ENCODE measurements at regions not wholly inside any gene's neighbourhood (a gene's known extent, or its start where the extent isn't known, plus 50 kb on each side); places are given as distances from the start of the nearest gene placed in this dataset.
"Not testable (repeated sequence)": the region's sequence is repeated elsewhere in the genome, so short reads cannot be mapped to it uniquely, and the experiment has no call there.

DNA sequence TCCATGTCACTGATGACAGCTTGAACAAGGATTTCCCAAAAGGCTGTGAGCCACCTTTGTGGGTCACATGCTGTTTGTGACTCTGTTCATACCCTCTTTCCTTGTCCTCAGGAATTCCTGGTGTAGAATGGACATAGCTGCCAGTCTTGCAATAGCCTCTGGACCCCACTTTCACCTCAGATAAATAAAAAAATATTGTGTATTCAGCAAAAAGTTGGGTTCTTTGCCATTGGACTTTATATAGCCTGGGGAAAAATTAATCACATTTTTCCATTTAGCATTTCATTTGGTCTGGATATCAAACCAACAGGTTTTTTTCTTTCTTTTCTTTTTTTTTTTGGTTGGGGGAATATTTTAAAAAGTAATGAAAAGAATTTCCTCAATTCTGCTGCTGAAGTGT is 144.8 kb downstream of the PDCD6IP start:
- ATAC-seq (no peak), DNase-seq (ENCODE audit: low spot score in 2 of 2) (no peak)
- H3K4me3 Mint-ChIP-seq: no peak overlapping the region
- no peaks in the 10 kb centered on the region for H3K36me3 Mint-ChIP-seq
- H3K4me1 Mint-ChIP-seq: peaks cover 6% of the 10 kb centered on the region
- H3K9me3 Mint-ChIP-seq: no peaks in the 10 kb centered on the region
- H3K27ac Mint-ChIP-seq: no peak overlapping the region

- DNase-seq (ENCODE audit: low spot score in 2 of 2); ATAC-seq: not testable (repeated sequence)
These were observed 148.2 kb downstream of the PDCD6IP start for GRCh38 chr3:33946612-33947011.

GRCh38 chr3:33947272-33948195 is 149.1 kb downstream of the PDCD6IP start:
- Mint-ChIP-seq H3K36me3 (no peaks in the 10 kb centered on the region), H3K9me3 (no peaks in the 10 kb centered on the region), H3K4me1 (no peaks in the 10 kb centered on the region), H3K27ac (no peak overlapping the region), H3K4me3 (no peak overlapping the region)
- ATAC-seq (peak; percentile 48), DNase-seq (ENCODE audit: low spot score in 2 of 2) (no peak)

More at GRCh38 chr3:33946612-33947011, 148.2 kb downstream of the PDCD6IP start:
- H3K4me1 Mint-ChIP-seq, H3K4me3 Mint-ChIP-seq, H3K36me3 Mint-ChIP-seq, H3K27ac Mint-ChIP-seq, H3K9me3 Mint-ChIP-seq: not testable (repeated sequence)

GRCh38 chr3:33949074-33949473 is 150.6 kb downstream of the PDCD6IP start:
- Mint-ChIP-seq H3K9me3 (no peaks in the 10 kb centered on the region), H3K27ac (no peak overlapping the region), H3K36me3 (no peaks in the 10 kb centered on the region), H3K4me3 (no peak overlapping the region), H3K4me1 (no peaks in the 10 kb centered on the region)
- ATAC-seq: no peak
- no peak for DNase-seq (ENCODE audit: low spot score in 2 of 2)

GRCh38 chr3:33954956-33955355 is 156.5 kb downstream of the PDCD6IP start:
- peak; percentile 16 for ATAC-seq
- Mint-ChIP-seq H3K9me3 (no peaks in the 10 kb centered on the region), H3K4me3 (no peak overlapping the region), H3K4me1 (no peaks in the 10 kb centered on the region), H3K27ac (no peak overlapping the region), H3K36me3 (no peaks in the 10 kb centered on the region)
- no peak for DNase-seq (ENCODE audit: low spot score in 2 of 2)

GRCh38 chr3:33956206-33956605 is 157.8 kb downstream of the PDCD6IP start:
- no peak overlapping the region for H3K4me3 Mint-ChIP-seq
- H3K36me3 Mint-ChIP-seq: no peaks in the 10 kb centered on the region
- no peak for ATAC-seq
- no peak overlapping the region for H3K27ac Mint-ChIP-seq
- no peak for DNase-seq (ENCODE audit: low spot score in 2 of 2)
- H3K9me3 Mint-ChIP-seq: no peaks in the 10 kb centered on the region
- no peaks in the 10 kb centered on the region for H3K4me1 Mint-ChIP-seq

DNA sequence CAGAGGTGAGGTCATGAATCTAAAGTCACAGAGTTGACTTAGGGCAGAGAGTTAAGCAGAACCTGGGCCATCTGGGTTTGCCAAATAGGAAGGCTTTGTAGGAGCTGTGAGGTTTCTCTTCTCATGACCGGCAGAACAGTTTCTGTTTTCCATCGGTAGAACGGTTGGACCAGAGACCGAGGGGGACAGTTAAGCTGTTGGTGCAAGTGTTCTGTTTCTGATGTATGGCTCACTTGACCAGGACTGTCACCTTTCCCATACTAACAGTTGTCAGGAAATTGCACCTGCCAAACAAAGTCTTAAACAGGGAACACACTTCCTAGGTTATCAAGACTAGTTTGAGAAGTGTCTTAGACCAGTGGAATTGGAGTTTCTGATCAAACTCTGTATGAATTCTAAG is 158.3 kb downstream of the PDCD6IP start:
- no peaks in the 10 kb centered on the region for H3K9me3 Mint-ChIP-seq
- ATAC-seq (no peak), DNase-seq (ENCODE audit: low spot score in 2 of 2) (no peak)
- H3K4me3 Mint-ChIP-seq: no peak overlapping the region
- no peak overlapping the region for H3K27ac Mint-ChIP-seq
- no peaks in the 10 kb centered on the region for H3K4me1 Mint-ChIP-seq
- no peaks in the 10 kb centered on the region for H3K36me3 Mint-ChIP-seq

GRCh38 chr3:33957176-33957575 is 158.7 kb downstream of the PDCD6IP start:
- Mint-ChIP-seq H3K4me1 (no peaks in the 10 kb centered on the region), H3K27ac (no peak overlapping the region), H3K4me3 (no peak overlapping the region), H3K9me3 (no peaks in the 10 kb centered on the region), H3K36me3 (no peaks in the 10 kb centered on the region)
- DNase-seq (ENCODE audit: low spot score in 2 of 2) (no peak), ATAC-seq (no peak)

- Mint-ChIP-seq H3K36me3 (no peaks in the 10 kb centered on the region), H3K9me3 (no peaks in the 10 kb centered on the region), H3K4me3 (no peak overlapping the region), H3K27ac (no peak overlapping the region), H3K4me1 (no peaks in the 10 kb centered on the region)
- DNase-seq (ENCODE audit: low spot score in 2 of 2): no peak
- no peak for ATAC-seq
These were observed 160.2 kb downstream of the PDCD6IP start for GRCh38 chr3:33958661-33959060.

GRCh38 chr3:33962396-33962795 is 164.0 kb downstream of the PDCD6IP start:
- ATAC-seq (no peak), DNase-seq (ENCODE audit: low spot score in 2 of 2) (no peak)
- H3K4me1 Mint-ChIP-seq: no peaks in the 10 kb centered on the region
- no peak overlapping the region for H3K4me3 Mint-ChIP-seq
- H3K9me3 Mint-ChIP-seq: no peaks in the 10 kb centered on the region
- H3K36me3 Mint-ChIP-seq: no peaks in the 10 kb centered on the region
- no peak overlapping the region for H3K27ac Mint-ChIP-seq

- not testable (repeated sequence) for H3K9me3 Mint-ChIP-seq; H3K4me3 Mint-ChIP-seq; H3K36me3 Mint-ChIP-seq; H3K4me1 Mint-ChIP-seq; ATAC-seq; DNase-seq (ENCODE audit: low spot score in 2 of 2); H3K27ac Mint-ChIP-seq
These were observed 171.8 kb downstream of the PDCD6IP start for GRCh38 chr3:33970180-33970579.

- no peak for DNase-seq (ENCODE audit: low spot score in 2 of 2)
- H3K9me3 Mint-ChIP-seq: no peaks in the 10 kb centered on the region
- ATAC-seq: no peak
- H3K4me3 Mint-ChIP-seq: no peak overlapping the region
- H3K36me3 Mint-ChIP-seq: no peaks in the 10 kb centered on the region
- H3K27ac Mint-ChIP-seq: no peak overlapping the region
- no peaks in the 10 kb centered on the region for H3K4me1 Mint-ChIP-seq
These were observed 172.6 kb downstream of the PDCD6IP start for GRCh38 chr3:33971055-33971454.

DNA sequence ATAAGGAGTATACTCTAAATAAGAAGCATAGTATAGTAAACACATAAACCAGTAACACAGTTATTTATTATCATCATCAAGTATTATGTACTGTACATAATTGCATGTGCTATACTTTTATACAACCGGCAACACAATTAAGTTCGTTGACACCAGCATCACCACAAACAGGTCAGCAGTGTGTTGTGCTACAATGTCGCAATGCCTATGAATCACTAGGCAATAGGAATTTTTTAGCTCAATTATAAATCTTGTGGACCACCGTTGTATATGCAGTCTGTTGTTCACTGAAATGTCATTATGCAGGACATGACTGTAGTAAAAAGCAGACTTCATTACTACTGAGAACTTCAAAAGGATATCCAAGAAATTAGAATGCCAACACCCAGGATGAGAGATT is 177.0 kb downstream of the PDCD6IP start:
- H3K4me3 Mint-ChIP-seq: no peak overlapping the region
- H3K36me3 Mint-ChIP-seq: no peaks in the 10 kb centered on the region
- no peak overlapping the region for H3K27ac Mint-ChIP-seq
- no peaks in the 10 kb centered on the region for H3K4me1 Mint-ChIP-seq
- no peaks in the 10 kb centered on the region for H3K9me3 Mint-ChIP-seq
- DNase-seq (ENCODE audit: low spot score in 2 of 2) (no peak), ATAC-seq (no peak)

DNA sequence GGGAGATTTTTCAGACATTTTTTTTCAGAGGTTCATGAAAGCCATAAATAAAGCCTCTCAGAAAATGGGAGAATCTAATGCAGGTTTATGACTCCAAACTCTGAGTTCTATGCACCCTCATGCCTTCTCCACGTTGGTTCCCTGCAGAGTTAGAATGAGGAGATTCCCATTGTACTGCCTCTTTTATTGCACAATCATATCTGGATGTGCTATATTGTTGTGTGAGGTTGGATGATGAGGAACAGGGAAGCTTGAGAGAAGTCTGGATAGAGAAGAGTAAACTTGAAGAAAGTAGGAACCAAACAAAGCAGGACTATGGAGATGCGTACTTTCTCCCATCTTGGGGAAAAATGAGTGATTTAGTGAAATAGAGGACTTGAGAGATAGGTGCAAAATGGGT is 178.8 kb downstream of the PDCD6IP start:
- no peak overlapping the region for H3K4me3 Mint-ChIP-seq
- no peaks in the 10 kb centered on the region for H3K36me3 Mint-ChIP-seq
- ATAC-seq: no peak
- DNase-seq (ENCODE audit: low spot score in 2 of 2): no peak
- H3K9me3 Mint-ChIP-seq: no peaks in the 10 kb centered on the region
- H3K4me1 Mint-ChIP-seq: no peaks in the 10 kb centered on the region
- no peak overlapping the region for H3K27ac Mint-ChIP-seq

DNA sequence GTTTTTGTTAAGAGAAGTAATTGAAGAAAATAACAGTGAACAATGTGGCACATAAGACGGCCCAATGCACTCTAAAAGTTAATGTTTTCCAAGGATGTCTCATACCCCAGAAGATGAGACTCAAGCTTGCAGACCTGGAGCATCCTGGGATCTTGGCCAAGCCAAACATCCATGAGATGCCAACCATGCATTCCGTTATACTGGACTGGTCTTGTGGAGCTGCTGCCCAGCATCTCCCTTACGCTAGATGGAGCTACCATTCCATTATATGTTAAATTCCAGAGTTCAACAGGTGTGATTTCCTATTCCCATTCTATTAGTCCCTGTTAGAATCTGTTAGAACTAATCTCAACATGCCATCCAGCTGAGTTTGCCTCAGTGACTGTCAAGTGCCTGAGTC is 181.8 kb downstream of the PDCD6IP start:
- no peak for DNase-seq (ENCODE audit: low spot score in 2 of 2)
- no peaks in the 10 kb centered on the region for H3K9me3 Mint-ChIP-seq
- H3K4me1 Mint-ChIP-seq: no peaks in the 10 kb centered on the region
- no peak overlapping the region for H3K27ac Mint-ChIP-seq
- no peak for ATAC-seq
- no peaks in the 10 kb centered on the region for H3K36me3 Mint-ChIP-seq
- no peak overlapping the region for H3K4me3 Mint-ChIP-seq

- H3K4me1 Mint-ChIP-seq: no peaks in the 10 kb centered on the region
- no peaks in the 10 kb centered on the region for H3K36me3 Mint-ChIP-seq
- ATAC-seq: no peak
- DNase-seq (ENCODE audit: low spot score in 2 of 2): no peak
- no peaks in the 10 kb centered on the region for H3K9me3 Mint-ChIP-seq
- no peak overlapping the region for H3K4me3 Mint-ChIP-seq
- H3K27ac Mint-ChIP-seq: no peak overlapping the region
These were observed 183.9 kb downstream of the PDCD6IP start for GRCh38 chr3:33982269-33982798.

Measured in stimulated activated effector memory CD8-positive, alpha-beta T cell treated with anti-CD3 and anti-CD28 coated beads, Interleukin-12 subunit alpha, Interleukin-12 subunit beta, amount 100 ng/mL, for 72 hours (primary cell).